ENCODE measurements at regions not wholly inside any gene's neighbourhood (a gene's known extent, or its start where the extent isn't known, plus 50 kb on each side); places are given as distances from the start of the nearest gene placed in this dataset.
"Not testable (repeated sequence)": the region's sequence is repeated elsewhere in the genome, so short reads cannot be mapped to it uniquely, and the experiment has no call there.

- no peak for DNase-seq
These were observed 103.1 kb upstream of the CLINT1 start for GRCh38 chr5:157961896-157962590.

DNA sequence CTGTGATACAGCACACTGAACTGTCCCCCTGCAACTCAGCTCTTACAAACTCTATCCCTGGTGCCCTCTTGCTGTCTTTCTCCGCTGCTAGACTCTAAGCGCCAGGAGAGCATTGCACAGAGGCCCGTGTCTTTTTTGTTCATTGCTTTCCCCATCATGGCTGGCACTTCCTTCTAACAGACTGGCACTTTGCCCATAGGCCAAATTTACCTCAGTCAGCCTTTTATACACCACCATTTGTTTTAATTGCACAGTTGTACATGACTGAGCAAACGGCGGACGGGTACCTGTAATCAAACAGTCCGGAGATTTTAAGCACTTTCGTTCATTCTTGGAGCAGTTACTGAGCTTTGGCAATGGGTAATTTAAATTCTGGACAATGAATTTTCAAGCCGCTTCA lies 102.2 kb upstream of the CLINT1 start:
- no peak for DNase-seq

DNA sequence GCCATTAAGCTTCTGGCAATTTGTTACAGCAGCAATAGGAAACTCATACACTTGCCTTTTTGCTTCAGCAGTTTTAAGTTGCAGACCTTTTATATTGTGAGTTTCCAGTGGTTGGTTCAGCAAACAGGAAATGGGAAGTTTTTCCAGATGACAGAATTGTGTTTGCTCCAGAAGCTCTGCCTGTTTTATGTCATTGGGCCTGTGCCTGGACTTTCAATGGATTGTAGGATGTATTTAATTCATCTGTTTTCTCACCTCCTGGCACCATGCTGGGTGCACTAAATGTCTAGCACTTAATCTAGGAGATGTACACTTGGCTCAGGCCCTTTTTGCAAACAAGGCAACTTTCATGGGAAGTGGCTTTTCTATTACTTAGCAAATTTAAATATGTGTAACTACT lies 100.4 kb upstream of the CLINT1 start:
- DNase-seq: no peak

DNA sequence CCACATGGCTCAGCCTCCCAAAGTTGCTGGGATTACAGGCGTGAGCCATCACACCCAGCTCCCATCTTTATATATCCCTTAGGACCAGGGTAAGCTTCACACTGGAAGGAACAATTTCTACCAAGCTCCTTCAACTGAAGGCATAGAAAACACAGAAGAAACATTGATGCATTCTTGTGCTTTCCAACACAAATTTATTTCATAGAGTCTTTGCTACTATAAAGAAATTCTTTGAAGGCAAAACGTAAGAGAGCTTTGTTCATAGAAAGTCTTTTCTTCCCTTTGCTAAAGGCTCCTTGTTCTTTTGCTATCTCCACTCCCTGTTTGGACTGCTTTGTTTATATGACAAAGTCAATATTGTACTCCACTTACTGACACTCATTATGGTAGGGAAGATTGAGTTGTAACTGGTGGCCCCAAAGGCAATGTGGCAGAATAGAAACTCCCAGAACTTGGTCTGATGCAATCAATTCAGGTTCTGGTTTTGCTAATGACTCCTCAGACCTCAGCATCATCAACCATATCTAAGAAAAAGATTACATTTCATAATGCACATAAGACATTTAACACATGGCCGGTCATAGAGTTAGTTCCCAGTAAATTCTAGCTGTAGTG lies 97.4 kb upstream of the CLINT1 start:
- peak; percentile 34 for DNase-seq

DNA sequence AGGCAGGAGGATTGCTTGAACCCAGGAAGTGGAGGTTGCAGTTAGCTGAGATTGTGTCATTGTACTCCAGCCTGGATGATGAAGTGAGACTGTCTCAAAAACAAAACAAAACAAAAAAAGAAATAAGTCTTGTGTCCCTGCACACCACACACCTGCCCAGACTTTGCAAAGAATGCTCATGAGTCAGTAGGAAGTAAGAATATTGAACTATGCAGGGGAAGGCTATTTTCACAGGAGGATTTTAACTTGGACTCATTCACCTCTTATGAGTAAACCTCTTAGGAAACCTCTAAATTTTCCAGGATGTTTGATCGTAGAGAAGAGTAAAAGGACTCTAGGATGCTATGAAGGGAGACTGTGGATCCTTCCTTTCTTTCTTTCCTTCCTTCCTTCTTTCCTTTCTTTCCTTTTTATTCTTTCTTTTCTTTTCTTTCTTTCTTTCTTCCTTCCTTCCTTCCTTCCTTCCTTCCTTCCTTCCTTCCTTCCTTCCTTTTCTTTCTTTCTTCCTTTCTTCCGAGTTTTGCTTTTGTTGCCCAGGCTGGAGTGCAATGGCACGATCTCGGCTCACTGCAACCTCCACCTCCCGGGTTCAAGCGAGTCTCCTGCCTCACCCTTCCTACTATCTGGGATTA lies 96.7 kb upstream of the CLINT1 start:
- DNase-seq: no peak

DNA sequence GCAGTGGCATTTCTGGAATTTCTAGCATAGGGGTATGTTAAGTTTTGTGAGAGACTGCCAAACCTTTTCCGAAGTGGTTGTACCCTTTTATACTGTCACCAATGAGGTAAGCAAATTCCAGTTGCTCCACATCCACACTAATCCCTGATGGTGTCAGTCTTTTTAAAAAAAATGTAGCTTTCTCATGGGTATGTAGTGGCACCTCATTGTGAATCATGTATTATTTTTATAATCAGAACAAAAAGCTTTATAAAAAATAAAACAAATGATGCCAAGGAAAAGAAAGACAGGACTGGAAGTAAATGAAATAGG lies 93.4 kb upstream of the CLINT1 start:
- no peak for DNase-seq

GRCh38 chr5:157951673-157952373 lies 92.9 kb upstream of the CLINT1 start:
- no peak for DNase-seq

GRCh38 chr5:157949520-157949919 lies 90.6 kb upstream of the CLINT1 start:
- no peak for DNase-seq

GRCh38 chr5:157948738-157949410 lies 89.9 kb upstream of the CLINT1 start:
- DNase-seq: peak; percentile 87

DNA sequence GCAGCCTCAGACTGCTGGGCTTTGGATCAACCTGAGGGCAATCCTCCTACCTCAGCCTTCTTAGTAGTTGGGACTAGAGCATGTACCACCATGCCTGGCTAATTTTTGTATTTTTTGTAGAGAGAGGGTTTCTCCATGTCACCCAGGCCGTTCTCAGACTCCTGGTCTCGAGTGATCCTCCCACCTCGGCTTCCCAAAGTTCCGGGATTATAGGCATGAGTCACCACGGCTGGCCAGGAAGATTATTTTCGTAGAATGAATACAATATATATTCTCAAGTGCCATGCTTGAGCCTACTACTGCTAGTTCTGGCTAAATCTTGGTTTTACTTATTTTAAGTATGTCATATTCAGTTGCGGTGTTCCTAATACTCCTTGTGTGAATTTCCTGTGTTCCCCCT lies 88.2 kb upstream of the CLINT1 start:
- DNase-seq: no peak

DNA sequence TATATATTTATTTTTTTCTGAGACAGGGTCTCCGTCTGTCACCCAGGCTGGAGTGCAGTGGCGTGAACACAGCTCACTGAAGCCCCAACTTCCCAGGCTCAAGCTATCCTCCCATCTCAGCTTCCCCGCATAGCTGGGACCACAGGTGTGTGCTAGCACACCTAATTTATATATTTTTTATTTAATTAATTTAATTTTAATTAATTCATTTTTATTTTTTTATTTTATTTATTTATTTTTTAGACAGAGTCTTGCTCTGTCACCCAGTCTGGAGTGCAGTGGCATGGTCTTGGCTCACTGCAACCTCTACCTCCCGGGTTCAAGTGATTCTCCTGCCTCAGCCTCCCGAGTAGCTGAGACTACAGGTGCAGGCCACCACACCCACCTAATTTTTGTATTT lies 86.9 kb upstream of the CLINT1 start:
- DNase-seq: not testable (repeated sequence)

DNA sequence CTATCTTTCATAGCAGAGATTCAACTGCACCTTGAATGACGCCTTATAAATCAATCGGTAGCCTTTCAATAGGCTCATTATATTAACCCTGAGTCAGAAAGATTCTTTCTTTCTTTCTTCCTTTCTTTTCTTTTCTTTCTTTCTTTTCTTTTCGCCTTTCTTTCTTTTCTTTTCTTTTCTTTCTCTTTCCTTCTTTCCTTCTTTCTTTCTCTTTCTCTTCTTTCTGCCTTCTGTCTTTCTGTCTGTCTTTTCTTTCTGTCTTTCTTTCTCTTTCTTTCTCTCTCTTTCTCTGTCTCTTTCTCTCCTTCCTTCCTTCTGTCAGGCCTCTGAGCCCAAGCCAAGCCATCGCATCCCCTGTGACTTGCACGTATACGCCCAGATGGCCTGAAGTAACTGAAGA lies 86.0 kb upstream of the CLINT1 start:
- no peak for DNase-seq

DNA sequence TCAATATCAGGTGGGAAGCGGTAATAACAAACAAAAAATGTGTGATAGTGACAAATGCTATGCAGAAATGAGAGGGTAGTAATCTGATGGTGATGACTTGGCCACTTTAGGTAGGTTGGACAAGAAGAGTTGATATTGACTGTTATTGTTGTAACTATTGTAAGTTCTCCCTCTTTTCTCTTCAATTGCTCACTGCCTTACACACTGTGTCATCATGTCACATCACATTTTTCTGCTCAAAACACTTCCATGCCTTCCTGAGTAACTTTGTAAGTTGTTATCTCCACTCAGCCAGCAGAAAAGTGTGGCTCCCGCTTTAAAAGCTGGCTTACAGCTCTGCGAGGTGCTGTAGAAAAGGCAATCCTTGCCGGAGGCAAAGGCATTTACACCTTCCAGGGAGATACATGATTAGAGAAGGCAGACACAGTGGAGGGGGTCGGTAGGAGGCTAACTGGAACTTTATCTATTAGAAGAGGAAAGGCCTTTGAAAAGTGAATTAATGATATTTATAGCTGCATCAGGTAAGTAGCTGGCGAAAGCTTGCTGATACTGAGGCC lies 85.2 kb upstream of the CLINT1 start:
- DNase-seq: no peak

DNA sequence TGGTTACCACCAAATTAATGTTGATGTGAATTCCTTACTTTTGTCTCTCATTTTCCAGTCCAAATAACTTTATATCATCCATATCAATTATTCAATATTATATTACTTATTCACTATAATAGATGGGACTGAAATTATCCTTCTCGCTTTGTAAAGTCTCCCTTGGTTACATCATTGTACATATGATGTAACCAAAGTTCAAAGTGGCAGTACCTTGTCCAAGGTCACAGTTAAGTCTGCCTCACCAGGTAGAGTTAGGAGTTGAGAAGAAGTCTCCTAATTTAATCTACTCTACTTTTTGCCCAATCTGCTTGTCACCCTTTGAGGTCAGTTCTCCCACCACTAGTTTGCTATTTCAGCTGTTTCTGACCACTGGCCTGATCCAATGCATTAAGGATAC lies 83.7 kb upstream of the CLINT1 start:
- no peak for DNase-seq

DNA sequence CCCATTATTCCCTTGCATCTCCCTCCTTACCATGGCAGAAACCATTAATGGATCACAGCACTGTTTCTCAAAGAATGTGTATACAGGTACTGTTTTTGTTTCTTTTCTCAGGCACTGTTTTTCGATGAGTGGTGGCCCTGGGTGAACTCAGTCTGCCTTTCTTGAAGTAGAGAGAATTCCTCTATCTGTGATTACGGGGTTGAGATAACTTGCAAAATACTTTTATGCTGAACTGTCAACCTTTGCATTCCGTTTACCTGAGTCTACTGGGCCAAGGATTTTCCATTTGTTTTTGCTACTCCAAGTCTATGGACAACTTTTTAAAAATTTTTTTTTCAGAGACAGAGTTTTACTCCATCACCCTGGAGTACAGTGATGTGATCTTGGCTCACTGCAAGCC lies 82.7 kb upstream of the CLINT1 start:
- DNase-seq: no peak

DNA sequence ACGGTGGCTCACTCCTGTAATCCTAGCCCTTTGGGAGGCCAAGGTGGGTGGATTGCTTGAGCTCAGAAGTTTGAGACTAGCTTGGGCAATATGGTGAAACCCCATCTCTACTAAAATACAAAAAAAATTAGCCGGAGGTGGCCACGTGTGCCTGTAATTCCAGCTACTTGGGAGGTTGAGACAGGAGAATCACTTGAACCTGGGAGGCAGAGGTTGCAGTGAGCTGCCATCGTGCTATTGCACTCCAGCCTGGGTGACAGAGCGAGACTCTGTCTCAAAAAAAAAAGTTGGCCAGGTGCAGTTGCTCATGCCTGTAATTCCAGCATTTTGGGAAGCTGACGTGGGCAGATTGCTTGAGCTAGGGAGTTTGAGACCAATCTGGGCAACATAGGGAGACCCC lies 79.2 kb upstream of the CLINT1 start:
- DNase-seq: not testable (repeated sequence)

GRCh38 chr5:157936776-157937501 lies 78.0 kb upstream of the CLINT1 start:
- DNase-seq: not testable (repeated sequence)

DNA sequence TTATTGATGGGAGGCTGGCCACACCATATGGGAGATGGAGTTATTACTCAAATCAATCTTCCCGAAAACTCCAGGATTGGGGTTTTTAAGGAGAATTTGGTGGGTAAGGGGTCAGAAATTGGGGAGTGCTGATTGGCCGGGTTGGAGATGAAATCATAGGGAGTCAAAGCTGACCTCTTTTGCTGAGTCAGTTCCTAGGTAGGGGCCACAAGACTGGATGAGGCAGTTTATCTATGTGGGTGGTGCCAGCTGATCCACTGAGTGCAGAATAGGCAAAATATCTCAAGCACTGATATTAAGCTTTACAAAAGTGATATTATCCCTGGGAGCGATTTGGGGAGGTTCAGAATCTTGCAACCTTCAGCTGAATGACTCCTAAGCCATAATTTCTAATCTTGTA lies 75.7 kb upstream of the CLINT1 start:
- DNase-seq: no peak

DNA sequence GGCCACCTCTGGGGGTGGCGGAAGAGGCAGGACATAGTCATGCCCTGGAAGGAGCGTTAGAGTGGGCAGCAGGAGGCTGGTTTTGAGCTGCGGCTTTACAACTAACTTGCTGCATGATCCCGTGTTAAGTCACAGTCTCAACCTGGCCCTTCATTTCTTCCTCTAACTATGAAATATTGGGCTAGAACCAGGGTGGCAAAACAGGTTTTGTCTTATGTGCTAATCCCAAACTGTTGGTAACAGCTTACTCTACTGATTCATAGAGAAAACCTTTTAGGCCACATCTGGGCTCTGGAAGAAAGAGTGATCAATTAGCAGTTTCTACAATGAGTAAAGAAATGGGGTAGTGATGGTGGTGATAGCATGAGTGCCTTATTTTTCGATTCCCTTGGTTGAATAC lies 74.1 kb upstream of the CLINT1 start:
- DNase-seq: no peak

DNA sequence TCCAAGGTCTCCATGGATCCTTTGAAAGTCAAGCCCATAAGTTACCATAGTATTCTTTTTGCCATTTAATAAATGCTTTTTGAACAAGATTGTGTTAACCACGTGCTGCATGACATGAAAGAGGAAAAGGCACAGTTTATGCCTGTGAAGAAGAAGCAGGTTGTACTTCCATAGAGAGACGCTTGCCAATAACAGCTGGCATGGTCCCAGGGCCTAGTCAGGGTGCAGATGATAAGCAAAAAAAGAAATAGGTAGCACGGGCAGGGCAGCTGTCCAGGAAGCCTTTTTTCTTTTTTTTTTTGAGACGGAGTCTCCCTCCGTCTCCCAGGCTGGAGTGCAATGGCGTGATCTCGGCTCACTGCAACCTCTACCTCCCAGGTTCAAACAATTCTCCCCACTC lies 71.8 kb upstream of the CLINT1 start:
- DNase-seq: no peak

GRCh38 chr5:157926977-157927376 lies 68.0 kb upstream of the CLINT1 start:
- DNase-seq: no peak

Data from midbrain (tissue), 1 donor.